Retinal pigment epithelial cell (primary cell): ENCODE measurements at regions not wholly inside any gene's neighbourhood (a gene's known extent, or its start where the extent isn't known, plus 50 kb on each side); places are given as distances from the start of the nearest gene placed in this dataset.

Experiments
- DNase-seq: peaks from one replicate; pipeline ENCODE4 v3.0.0-alpha.2; 2010; ENCODE audit warnings: low read depth
- H3K4me3 ChIP-seq: 2 replicates; pipeline ENCODE4 v1.5.1; 2011; ENCODE audit warnings: mild to moderate bottlenecking, low read length, control low read depth, moderate library complexity
- TF ChIP-seq, protein P1 (sequence below): conservative IDR thresholded peaks from 2 replicates; pipeline ENCODE4 v1.5.1; 2011; ENCODE audit warnings: low read depth, low read length, control low read depth, inconsistent platforms

DNA sequence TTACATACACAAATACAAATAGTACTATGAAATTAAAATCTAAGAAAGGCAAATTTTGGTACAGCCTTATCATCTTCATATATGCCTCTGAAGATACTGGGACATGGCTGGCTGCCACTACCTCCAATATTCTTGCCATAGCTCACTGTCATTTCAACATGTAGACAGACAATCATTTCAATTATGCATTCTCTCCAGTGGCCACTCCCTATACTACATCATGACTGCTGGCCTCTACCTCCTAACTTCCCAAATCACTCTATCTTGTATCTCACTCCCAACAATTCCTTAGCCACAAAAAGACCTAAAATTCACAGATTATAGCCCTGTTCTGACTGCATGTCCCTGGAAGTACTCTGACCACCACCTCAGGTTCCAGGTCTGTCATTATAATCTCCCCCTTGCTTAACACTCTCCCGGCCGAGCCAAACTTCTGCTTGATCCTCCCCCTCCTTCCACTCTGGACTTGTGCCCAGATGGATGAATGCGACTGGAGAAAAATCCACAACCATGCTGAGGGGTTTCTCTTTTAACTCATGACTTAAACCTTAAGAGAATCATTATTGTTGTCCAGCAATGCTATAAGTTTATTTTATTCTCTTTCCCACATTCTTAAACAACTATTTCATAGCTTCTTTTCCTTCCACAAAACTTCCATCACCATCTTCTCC lies 225.3 kb upstream of the TLE4 start:
- peak; percentile 41 for DNase-seq
- TF ChIP-seq, protein P1, sequence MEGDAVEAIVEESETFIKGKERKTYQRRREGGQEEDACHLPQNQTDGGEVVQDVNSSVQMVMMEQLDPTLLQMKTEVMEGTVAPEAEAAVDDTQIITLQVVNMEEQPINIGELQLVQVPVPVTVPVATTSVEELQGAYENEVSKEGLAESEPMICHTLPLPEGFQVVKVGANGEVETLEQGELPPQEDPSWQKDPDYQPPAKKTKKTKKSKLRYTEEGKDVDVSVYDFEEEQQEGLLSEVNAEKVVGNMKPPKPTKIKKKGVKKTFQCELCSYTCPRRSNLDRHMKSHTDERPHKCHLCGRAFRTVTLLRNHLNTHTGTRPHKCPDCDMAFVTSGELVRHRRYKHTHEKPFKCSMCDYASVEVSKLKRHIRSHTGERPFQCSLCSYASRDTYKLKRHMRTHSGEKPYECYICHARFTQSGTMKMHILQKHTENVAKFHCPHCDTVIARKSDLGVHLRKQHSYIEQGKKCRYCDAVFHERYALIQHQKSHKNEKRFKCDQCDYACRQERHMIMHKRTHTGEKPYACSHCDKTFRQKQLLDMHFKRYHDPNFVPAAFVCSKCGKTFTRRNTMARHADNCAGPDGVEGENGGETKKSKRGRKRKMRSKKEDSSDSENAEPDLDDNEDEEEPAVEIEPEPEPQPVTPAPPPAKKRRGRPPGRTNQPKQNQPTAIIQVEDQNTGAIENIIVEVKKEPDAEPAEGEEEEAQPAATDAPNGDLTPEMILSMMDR = no peak
- H3K4me3 ChIP-seq = no peak overlapping the region

DNA sequence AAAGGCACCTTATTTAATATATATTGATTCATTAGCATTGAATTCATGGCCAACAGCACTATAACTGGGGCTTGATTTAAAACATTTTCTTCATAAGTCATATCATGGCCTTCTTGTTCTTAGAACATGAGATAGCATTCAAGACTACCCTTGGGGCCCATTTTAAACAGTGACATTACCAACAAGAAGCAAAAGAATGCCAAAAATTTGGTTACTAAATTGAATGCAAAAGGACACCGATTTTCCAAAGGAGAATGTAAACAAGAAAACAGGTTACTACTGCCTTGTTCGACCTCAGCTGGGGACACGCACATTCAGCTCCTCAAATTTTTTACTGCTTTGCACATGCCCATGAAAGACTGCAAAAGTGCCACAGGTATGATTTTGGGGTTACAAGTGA lies 219.4 kb upstream of the TLE4 start:
- TF ChIP-seq, protein P1 = no peak
- no peak for DNase-seq
- no peak overlapping the region for H3K4me3 ChIP-seq

DNA sequence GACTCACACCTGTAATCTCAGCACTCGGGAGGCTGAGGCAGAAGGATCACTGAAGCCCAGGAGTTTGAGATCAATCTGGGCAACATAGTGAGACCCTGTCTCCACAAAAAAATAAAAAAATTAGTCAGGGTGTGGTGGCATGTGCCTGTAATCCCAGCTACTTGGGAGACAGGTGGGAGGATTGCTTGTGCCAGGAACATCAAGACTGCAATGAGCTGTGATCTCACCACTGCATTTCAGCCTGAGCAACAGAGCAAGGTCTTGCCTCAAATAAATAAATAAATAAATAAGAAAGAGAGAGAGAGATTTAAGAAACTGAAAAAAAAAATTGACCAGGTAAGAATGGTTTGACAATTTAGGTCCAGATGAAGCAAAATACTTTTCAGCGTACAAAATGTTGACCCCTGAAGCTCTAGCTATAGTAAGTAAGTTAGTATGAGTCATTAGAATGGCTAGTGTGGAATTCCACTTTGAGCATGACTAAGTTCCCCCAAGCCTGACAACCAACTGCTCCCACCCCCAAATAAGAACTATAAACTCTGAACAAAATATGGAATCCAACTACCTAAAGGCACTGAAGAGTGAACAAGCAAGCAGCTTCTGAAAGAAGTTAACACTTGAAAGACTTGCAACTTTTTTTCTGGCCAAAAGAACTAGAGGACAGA lies 217.8 kb upstream of the TLE4 start:
- TF ChIP-seq, protein P1 = no peak
- no peak for DNase-seq

DNA sequence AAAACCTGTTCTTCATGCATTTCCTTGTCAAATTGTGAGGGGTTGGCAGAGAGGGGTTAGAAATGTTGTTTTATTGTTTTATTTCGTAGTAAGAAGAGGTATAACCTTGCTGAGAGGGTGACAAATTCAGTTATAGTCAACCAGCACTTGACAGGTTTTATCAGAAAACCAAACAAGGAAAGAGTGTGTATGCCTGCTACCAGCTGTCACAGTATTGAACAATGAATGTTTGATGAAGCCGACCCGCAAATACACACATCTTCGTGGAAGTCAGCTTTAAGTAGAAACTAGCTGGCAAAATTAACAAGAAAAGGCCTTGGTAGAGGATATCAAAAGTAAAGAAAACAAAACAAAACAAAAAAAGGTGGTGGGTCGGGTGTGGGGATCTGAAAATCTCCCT lies 214.6 kb upstream of the TLE4 start:
- DNase-seq = no peak
- TF ChIP-seq, protein P1 = no peak
- H3K4me3 ChIP-seq = no peak overlapping the region

More for the DNA sequence above, 217.8 kb upstream of the TLE4 start:
- H3K4me3 ChIP-seq = no peak overlapping the region

DNA sequence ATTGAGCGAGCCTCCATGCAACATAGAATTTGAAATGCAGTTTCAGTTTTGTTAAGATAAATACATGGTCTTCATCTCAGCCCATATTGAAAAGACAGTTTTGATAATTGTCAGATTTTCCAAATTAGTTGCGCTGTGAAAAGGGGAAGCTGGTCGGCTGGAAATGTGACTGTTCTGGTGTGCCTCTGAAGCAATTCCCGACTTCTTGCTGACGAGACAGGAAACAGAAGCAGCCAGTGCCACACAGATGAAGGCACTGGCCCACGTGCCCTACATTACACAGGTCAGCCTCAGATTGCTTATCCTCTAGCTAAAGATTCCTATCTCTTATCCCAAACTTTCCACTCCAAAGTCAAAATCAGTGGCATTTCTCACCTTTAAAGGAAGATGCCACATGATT lies 214.1 kb upstream of the TLE4 start:
- no peak for DNase-seq
- no peak overlapping the region for H3K4me3 ChIP-seq
- TF ChIP-seq, protein P1 = no peak

DNA sequence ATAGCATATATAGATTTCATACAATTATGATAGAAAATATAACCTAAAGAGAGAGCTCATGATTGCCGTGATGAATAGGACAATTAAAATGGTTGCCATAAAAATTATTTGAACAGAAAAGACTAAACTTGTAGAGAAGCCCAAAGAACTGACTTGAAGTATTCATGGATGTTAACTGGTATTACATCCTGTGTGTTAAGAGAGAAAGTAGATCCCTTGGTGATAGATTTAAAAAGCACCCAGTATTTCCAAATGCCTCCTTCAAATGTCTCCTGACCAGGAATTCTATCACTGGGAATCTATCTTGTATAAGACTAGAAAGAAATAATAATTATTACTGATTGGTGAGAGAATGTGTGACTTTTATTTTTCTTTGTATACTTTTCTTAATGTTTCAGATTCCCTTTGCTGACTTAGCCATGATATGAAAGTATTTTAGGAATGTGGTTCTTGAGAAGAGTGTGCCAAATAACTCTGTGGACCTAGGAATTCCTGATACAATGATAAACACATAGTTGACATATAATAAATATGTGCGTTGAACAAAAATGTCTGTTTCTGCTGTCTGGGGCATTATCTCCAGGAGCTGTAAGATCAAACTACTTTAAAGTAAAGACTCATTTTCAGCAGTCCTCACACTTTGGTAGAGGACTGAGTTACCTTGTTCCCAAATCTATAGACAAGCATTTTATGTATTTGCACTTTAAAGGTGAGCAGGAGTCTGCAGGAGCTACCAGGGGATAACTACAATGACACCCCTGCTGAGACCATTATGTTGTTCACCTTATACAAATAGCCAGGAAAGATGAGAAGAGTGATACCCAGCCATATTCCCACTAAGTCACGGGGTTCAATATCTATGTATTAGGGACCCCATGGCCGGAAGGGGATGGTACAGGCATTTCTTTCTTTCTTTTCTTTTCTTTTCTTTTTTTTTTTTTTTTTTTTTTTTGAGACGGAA lies 211.1 kb upstream of the TLE4 start:
- TF ChIP-seq, protein P1 = no peak
- peak; percentile 48 for DNase-seq
- no peak overlapping the region for H3K4me3 ChIP-seq
